KMS-11 (cell line): ENCODE measurements at regions not wholly inside any gene's neighbourhood (a gene's known extent, or its start where the extent isn't known, plus 50 kb on each side); places are given as distances from the start of the nearest gene placed in this dataset.

Experiments used
- H2AFZ ChIP-seq: fragments of 200-600 bp; sonication (generic); 2 replicates; pipeline ENCODE4 v1.6.1; 2016; ENCODE audit warnings: antibody characterized with exemption, mixed run types, low read depth
- H3K27ac ChIP-seq: fragments of 200-600 bp; sonication (generic); 2 replicates; pipeline ENCODE4 v1.6.1; 2016; ENCODE audit warnings: mild to moderate bottlenecking, mixed run types
- H3K27me3 ChIP-seq: fragments of 200-600 bp; sonication (generic); 2 replicates; pipeline ENCODE4 v1.6.1; 2017; ENCODE audit warnings: mild to moderate bottlenecking, low read depth, mixed run types, moderate library complexity; ENCODE audit not compliant: insufficient read depth
- H3K36me3 ChIP-seq: fragments of 200-600 bp; sonication (generic); 2 replicates; pipeline ENCODE4 v1.6.1; 2017; ENCODE audit warnings: mild to moderate bottlenecking, mixed run types; ENCODE audit not compliant: insufficient read depth
- H3K4me1 ChIP-seq: fragments of 200-600 bp; sonication (generic); 2 replicates; pipeline ENCODE4 v1.6.1; 2016; ENCODE audit warnings: mild to moderate bottlenecking, low read depth, mixed run types; ENCODE audit not compliant: poor library complexity, severe bottlenecking
- H3K4me2 ChIP-seq: fragments of 200-600 bp; sonication (generic); 2 replicates; pipeline ENCODE4 v1.7.0; 2016; ENCODE audit warnings: mild to moderate bottlenecking, mixed run types
- H3K4me3 ChIP-seq: fragments of 200-600 bp; sonication (generic); IDR thresholded peaks from 2 replicates; pipeline ENCODE4 v1.6.1; 2017; ENCODE audit warnings: low read depth, low read length, mixed read lengths; ENCODE audit not compliant: insufficient read depth
- H3K79me2 ChIP-seq: fragments of 200-600 bp; sonication (generic); 2 replicates; pipeline ENCODE4 v1.6.1; 2016; ENCODE audit warnings: low read depth, mixed run types; ENCODE audit not compliant: insufficient read depth
- H3K9ac ChIP-seq: fragments of 200-600 bp; sonication (generic); 2 replicates; pipeline ENCODE4 v1.6.1; 2016; ENCODE audit warnings: mild to moderate bottlenecking, mixed run types
- H4K20me1 ChIP-seq: fragments of 200-600 bp; sonication (generic); 2 replicates; pipeline ENCODE4 v1.6.1; 2016; ENCODE audit warnings: mild to moderate bottlenecking, mixed run types; ENCODE audit not compliant: insufficient read depth
- TF ChIP-seq, protein P1 (sequence below): fragments of 200-600 bp; sonication (generic); conservative IDR thresholded peaks from 2 replicates; pipeline ENCODE4 v1.6.1; 2017; ENCODE audit warnings: low read depth, mild to moderate bottlenecking, antibody characterized with exemption, low read length, moderate library complexity, mixed read lengths

DNA sequence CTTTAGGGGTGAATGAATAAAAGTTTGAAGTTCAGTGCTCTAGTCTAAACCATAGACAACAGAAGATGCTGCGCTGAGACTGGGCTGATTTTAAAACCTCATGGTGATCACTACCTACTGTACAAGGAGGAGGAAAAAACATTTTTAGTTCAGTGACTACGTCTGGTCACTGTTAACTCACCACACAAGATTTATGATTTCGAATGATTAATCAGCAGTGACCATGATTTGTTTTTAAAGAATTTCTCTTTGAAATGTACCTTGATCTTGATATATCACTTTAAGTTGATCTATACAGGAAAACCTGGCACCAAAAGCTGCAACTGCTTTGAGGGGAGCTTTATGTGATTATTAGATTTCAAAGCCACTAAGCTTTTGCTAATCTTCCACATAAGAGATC, 286.3 kb downstream of the PDGFC start:
- Histone ChIP-seq H4K20me1 (no peaks in the 10 kb centered on the region), H3K36me3 (no peaks in the 10 kb centered on the region), H2AFZ (no peak overlapping the region), H3K27ac (no peak overlapping the region), H3K27me3 (no peaks in the 10 kb centered on the region), H3K4me3 (no peak overlapping the region), H3K79me2 (no peaks in the 10 kb centered on the region), H3K9ac (no peak overlapping the region), H3K4me1 (no peaks in the 10 kb centered on the region), H3K4me2 (no peak overlapping the region)
- TF ChIP-seq, protein P1, sequence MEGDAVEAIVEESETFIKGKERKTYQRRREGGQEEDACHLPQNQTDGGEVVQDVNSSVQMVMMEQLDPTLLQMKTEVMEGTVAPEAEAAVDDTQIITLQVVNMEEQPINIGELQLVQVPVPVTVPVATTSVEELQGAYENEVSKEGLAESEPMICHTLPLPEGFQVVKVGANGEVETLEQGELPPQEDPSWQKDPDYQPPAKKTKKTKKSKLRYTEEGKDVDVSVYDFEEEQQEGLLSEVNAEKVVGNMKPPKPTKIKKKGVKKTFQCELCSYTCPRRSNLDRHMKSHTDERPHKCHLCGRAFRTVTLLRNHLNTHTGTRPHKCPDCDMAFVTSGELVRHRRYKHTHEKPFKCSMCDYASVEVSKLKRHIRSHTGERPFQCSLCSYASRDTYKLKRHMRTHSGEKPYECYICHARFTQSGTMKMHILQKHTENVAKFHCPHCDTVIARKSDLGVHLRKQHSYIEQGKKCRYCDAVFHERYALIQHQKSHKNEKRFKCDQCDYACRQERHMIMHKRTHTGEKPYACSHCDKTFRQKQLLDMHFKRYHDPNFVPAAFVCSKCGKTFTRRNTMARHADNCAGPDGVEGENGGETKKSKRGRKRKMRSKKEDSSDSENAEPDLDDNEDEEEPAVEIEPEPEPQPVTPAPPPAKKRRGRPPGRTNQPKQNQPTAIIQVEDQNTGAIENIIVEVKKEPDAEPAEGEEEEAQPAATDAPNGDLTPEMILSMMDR, result no peak

DNA sequence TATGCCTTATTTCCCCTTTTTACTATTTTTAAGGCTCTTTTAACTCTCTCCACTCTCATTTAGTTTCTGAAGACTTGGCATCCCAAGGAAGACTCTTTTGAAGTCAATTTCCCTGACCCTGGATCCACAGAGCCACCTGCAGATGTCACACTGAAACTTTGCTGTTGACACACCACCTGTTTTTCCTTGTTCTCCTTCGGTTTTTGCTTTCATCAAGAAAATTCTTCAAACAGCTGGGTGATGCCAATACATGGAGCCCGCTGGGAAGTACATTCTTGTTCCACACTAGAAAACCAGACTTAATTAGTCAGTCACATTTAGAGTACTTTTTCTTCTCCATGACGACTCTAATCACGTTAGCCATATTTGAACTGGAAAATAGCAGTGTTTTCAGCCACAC, 293.9 kb downstream of the PDGFC start:
- H3K27ac ChIP-seq, result no peak overlapping the region
- H3K9ac ChIP-seq, result no peak overlapping the region
- H3K4me2 ChIP-seq, result no peak overlapping the region
- no peaks in the 10 kb centered on the region for H4K20me1 ChIP-seq
- no peak overlapping the region for H2AFZ ChIP-seq
- TF ChIP-seq, protein P1, result no peak
- H3K4me3 ChIP-seq, result no peak overlapping the region
- no peaks in the 10 kb centered on the region for H3K79me2 ChIP-seq
- no peaks in the 10 kb centered on the region for H3K4me1 ChIP-seq
- H3K36me3 ChIP-seq, result no peaks in the 10 kb centered on the region
- no peaks in the 10 kb centered on the region for H3K27me3 ChIP-seq

DNA sequence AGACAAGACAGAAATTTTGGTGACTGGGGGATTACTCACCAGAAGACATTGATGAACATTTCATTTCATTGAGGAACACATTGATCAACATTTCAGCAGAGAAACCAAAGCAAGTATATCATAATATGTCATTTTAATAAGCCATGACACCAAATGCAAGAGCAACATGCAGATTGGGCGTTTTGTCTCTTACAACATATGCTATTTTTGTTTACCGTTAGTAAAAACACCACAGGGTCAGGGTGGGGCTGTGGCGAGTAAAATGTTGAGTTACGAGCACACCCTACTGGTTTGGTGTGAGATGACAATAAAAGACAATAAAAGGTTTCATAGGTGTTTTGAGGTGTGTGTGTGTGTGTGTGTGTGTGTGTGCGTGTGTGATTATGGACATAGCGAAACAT, 294.5 kb downstream of the PDGFC start:
- no peaks in the 10 kb centered on the region for H3K27me3 ChIP-seq
- TF ChIP-seq, protein P1, result no peak
- H4K20me1 ChIP-seq, result no peaks in the 10 kb centered on the region
- no peak overlapping the region for H3K4me2 ChIP-seq
- H3K4me3 ChIP-seq, result no peak overlapping the region
- H3K4me1 ChIP-seq, result no peaks in the 10 kb centered on the region
- no peaks in the 10 kb centered on the region for H3K79me2 ChIP-seq
- no peak overlapping the region for H3K9ac ChIP-seq
- H3K27ac ChIP-seq, result no peak overlapping the region
- no peak overlapping the region for H2AFZ ChIP-seq
- no peaks in the 10 kb centered on the region for H3K36me3 ChIP-seq

DNA sequence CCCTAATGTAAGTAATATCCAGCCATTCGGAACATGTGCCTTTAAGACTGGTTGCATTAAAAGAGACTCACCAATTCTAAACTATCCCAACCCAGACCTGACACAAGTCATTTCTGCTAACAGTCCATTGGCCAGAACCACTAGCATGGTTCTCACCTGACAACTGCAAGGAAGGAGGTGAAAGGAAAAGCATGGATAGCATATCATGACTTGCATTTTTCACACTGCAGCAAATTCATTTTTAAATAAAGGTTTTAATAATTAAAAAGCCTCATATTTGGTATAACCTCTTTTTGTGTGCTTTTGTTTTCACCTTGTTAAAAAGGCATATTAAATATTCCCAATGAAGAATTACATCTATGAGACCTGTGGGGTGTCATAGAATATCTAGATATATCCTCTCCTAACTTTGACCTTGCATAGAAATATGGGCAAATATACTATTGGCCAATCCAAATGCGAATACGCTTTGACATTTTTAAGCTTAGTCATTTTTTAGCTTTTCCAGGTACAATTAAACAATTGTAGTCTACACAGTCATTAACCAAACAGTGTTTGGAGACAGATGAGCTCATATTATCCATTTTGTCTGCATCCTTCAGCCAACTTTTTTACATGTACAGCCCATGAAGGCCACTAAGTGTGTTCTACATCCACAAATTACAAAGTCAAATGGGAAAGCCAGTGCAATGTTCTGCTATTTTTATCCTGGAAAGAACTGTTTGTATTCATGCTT, 295.3 kb downstream of the PDGFC start:
- Histone ChIP-seq H3K36me3 (no peaks in the 10 kb centered on the region), H4K20me1 (no peaks in the 10 kb centered on the region), H3K27me3 (no peaks in the 10 kb centered on the region), H3K4me2 (no peak overlapping the region), H3K27ac (no peak overlapping the region), H3K4me1 (no peaks in the 10 kb centered on the region), H3K4me3 (no peak overlapping the region), H2AFZ (no peak overlapping the region), H3K9ac (no peak overlapping the region), H3K79me2 (no peaks in the 10 kb centered on the region)
- TF ChIP-seq, protein P1, result no peak
